HL-60 (cell line): ENCODE measurements at regions not wholly inside any gene's neighbourhood (a gene's known extent, or its start where the extent isn't known, plus 50 kb on each side); places are given as distances from the start of the nearest gene placed in this dataset.

Experiments used
- DNase-seq, 2 experiments: peaks; one replicate each; pipeline ENCODE4 v3.0.0-alpha.2; 2010 to 2020; ENCODE audit warnings: low read depth in 1 of 2, low spot score in 1 of 2
- H3K27ac ChIP-seq: fragments of 250-450 bp; sonication (Bioruptor Pico); replicated peaks from 2 replicates; pipeline ENCODE4 v1.5.1; 2020; ENCODE audit warnings: mild to moderate bottlenecking, moderate library complexity
- H3K27me3 ChIP-seq: fragments of 250-450 bp; sonication (Bioruptor Pico); 2 replicates; pipeline ENCODE4 v1.5.1; 2021; ENCODE audit warnings: mild to moderate bottlenecking, moderate library complexity; ENCODE audit not compliant: insufficient read depth, poor library complexity, severe bottlenecking
- H3K4me3 ChIP-seq: replicated peaks from 2 replicates; pipeline ENCODE4 v1.5.1; 2011; ENCODE audit warnings: mild to moderate bottlenecking, control low read depth, low read length; ENCODE audit not compliant: insufficient read depth
- CTCF ChIP-seq: IDR thresholded peaks from one replicate; pipeline ENCODE4 v1.5.1; 2011; ENCODE audit warnings: low read length, control low read depth, inconsistent platforms; ENCODE audit not compliant: insufficient read depth
- GABPA ChIP-seq: IDR thresholded peaks from 2 replicates; pipeline ENCODE4 v1.6.1; 2012; ENCODE audit warnings: low read depth
- POLR2AphosphoS5 ChIP-seq: IDR thresholded peaks from 2 replicates; pipeline ENCODE4 v1.6.1; 2012; ENCODE audit warnings: low read depth
- REST ChIP-seq: IDR thresholded peaks from 2 replicates; pipeline ENCODE4 v1.6.1; 2012; ENCODE audit warnings: low read depth; ENCODE audit not compliant: insufficient replicate concordance
- SPI1 ChIP-seq: IDR thresholded peaks from 2 replicates; pipeline ENCODE4 v1.6.1; 2012; ENCODE audit warnings: low read depth, mild to moderate bottlenecking, borderline replicate concordance

- no peak overlapping the region for H3K27ac ChIP-seq
- DNase-seq, result no peak
- H3K27me3 ChIP-seq, result no peaks in the 10 kb centered on the region
- no peak for TF ChIP-seq GABPA
- TF ChIP-seq SPI1, result no peak
- TF ChIP-seq POLR2AphosphoS5, result no peak
- TF ChIP-seq REST, result no peak
- TF ChIP-seq CTCF, result no peak
- no peak overlapping the region for H3K4me3 ChIP-seq
Measured at GRCh38 chr5:115052948-115053347, 116.8 kb downstream of the TRIM36 start.

- TF ChIP-seq CTCF (no peak), REST (no peak)
- Histone ChIP-seq H3K27me3 (no peaks in the 10 kb centered on the region), H3K27ac (no peak overlapping the region), H3K4me3 (no peak overlapping the region)
- DNase-seq, result no peak
Measured at GRCh38 chr5:115050866-115051265, 118.8 kb downstream of the TRIM36 start.

GRCh38 chr5:115033861-115034260 lies 135.8 kb downstream of the TRIM36 start:
- H3K4me3 ChIP-seq, result no peak overlapping the region
- DNase-seq, result peak in 1 of 2 experiments; percentile 47
- no peak overlapping the region for H3K27ac ChIP-seq
- no peaks in the 10 kb centered on the region for H3K27me3 ChIP-seq
- TF ChIP-seq GABPA, result no peak
- TF ChIP-seq POLR2AphosphoS5, result no peak
- TF ChIP-seq SPI1, result no peak

GRCh38 chr5:115028557-115028956 lies 141.2 kb downstream of the TRIM36 start:
- H3K4me3 ChIP-seq, result no peak overlapping the region
- DNase-seq, result no peak
- H3K27me3 ChIP-seq, result no peaks in the 10 kb centered on the region
- TF ChIP-seq POLR2AphosphoS5, result no peak
- no peak for TF ChIP-seq GABPA
- TF ChIP-seq SPI1, result no peak
- H3K27ac ChIP-seq, result no peak overlapping the region

GRCh38 chr5:115024922-115025321 lies 144.8 kb downstream of the TRIM36 start:
- DNase-seq, result no peak
- TF ChIP-seq SPI1 (no peak), REST (peak; percentile 73), GABPA (no peak), CTCF (no peak), POLR2AphosphoS5 (no peak)
- no peak overlapping the region for H3K4me3 ChIP-seq
- no peak overlapping the region for H3K27ac ChIP-seq
- H3K27me3 ChIP-seq, result no peaks in the 10 kb centered on the region
